ENCODE measurements at regions not wholly inside any gene's neighbourhood (a gene's known extent, or its start where the extent isn't known, plus 50 kb on each side); places are given as distances from the start of the nearest gene placed in this dataset.

DNA sequence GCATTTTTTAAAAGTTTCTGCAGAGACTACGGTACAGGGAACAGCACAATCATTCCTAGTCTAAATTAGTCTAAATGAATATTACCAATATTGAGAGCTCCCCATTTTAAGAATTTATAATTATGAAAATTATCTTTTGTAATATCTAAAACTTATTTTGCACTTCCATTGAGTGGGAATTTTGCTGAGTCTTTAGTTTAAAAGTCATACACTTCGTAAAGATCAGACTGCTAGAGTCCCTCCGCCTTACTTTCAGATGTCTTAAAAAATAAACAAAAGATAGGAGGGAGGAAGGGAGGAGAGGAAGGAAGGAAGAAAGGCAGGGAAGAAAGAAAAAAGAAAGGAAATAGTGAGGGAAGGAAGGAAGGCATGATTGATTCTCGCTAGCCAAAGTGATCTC, 278.2 kb upstream of the PRDM1 start:
- no peak for DNase-seq

DNA sequence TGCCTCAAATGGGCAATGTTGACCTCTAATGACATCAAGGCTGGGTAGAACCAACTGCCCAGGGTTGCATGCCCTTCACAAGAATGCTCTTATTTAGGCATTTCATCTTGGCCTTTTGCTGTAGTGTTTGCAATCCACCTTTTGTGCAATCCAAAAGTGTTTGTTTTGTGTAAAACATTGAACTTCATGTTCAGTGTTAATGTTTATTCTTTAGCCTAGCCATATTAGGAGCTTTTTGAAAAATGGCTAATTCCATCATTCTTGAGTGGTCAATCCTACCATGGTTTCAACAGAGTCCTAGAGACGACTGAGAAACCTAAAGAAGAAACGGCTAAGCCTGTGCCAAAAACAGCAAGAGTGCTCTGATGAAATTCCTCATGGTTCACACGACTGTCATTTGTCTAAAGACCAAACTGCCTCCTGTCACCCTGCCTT, 279.6 kb upstream of the PRDM1 start:
- no peak for DNase-seq

GRCh38 chr6:105805501-105806023, 280.6 kb upstream of the PRDM1 start:
- DNase-seq: no peak

GRCh38 chr6:105804424-105804823, 281.7 kb upstream of the PRDM1 start:
- no peak for DNase-seq

DNA sequence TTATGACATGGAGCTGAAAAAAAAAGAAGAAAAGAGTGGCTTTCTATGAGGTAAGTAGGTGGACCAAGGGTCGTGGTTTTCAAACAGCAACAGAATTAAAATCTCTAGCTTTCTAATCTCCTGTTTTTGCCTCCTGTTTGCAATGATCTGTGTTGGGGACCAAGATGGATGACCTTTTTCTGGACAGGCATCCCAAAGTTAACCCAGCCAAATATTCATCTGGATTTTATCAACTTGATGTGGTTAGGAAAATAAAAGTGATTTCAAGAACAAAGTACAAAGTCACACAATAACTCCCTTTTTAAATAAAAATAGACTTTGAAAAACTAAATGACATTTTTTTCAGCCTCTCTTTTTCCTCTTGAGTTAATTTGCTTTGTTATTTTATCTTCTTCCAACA, 282.1 kb upstream of the PRDM1 start:
- DNase-seq: no peak

- DNase-seq: no peak
Measured at GRCh38 chr6:105803442-105803841, 282.7 kb upstream of the PRDM1 start.

- no peak for DNase-seq
Measured at GRCh38 chr6:105802703-105803102, 283.4 kb upstream of the PRDM1 start.

DNA sequence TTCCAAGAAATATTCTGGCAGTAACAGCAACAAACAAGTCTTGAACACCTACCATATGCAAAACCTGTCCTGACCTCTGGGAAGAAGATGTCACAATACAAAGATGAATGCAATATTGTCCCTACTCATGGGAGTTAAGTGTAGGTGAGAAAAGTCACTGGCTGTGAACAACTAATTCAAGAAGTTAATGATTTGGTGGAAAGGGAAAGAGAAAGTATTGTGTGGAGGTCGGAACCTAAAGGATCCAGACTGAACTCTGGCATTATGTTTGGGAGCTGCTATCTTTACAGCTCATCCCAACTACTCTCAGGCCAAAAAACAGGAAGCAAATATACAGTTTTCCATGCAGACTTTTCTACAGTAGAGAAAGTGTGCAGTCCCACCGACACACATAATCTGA, 285.3 kb upstream of the PRDM1 start:
- no peak for DNase-seq

DNA sequence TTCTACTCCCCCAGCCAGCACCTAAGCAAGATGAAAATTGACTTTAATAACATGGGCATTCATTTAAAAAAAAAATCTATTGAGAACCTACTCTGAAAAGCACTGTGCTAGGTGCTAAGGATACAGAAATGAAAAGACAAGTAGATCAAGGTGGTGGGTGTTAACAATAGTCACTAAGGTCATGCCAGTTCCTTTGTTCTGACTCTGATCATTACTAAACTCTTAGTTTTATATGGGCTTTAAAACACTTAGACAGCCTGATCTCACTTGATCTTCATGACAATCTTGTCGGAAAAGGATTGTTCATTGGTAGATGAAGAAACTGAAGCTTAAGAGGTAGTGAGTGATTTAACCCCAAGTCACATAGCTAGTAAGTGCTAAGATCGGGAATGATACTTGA, 285.7 kb upstream of the PRDM1 start:
- DNase-seq: no peak

DNA sequence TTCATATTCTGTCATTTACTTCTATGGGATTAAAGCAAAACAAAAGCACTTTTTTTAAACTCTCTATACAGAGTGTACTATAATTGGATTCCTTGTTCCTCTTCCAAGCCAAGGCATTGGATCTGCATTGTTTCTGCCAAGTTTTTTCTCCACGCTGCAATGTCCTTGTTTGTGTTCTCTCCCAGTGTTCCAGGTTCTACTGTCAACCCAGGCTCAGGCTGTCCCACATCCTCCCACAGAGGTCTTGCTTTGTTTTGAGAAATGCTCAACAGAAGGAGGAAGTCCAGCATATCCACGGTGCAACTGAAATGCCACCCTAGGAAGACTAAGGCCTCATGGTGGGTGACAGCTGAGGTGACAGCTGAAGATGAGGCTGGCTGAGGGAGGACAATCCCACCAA, 287.1 kb upstream of the PRDM1 start:
- no peak for DNase-seq

DNA sequence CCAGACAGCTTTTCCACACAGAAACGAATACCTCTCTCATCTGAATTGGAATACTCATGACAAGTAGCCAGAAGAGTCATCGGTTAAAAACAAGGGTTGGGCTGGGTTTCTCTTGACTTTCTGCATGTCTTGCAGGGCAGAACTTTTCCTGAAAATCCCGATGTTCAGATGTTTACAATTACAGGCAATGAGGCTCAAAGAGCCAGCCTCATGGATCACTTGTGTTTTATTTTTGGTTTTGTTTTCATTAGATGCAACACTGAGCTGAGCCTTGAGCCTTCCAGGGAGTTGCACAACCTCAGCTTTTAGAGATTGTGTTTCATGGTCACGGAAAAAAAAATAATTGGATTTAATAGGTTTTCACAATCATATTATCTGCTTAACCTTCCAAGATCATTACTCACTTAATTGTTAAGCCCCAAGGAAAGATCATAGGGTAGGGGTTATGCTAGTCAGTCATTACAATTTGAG, 288.1 kb upstream of the PRDM1 start:
- DNase-seq: no peak

GRCh38 chr6:105797286-105797979, 288.7 kb upstream of the PRDM1 start:
- DNase-seq: no peak

DNA sequence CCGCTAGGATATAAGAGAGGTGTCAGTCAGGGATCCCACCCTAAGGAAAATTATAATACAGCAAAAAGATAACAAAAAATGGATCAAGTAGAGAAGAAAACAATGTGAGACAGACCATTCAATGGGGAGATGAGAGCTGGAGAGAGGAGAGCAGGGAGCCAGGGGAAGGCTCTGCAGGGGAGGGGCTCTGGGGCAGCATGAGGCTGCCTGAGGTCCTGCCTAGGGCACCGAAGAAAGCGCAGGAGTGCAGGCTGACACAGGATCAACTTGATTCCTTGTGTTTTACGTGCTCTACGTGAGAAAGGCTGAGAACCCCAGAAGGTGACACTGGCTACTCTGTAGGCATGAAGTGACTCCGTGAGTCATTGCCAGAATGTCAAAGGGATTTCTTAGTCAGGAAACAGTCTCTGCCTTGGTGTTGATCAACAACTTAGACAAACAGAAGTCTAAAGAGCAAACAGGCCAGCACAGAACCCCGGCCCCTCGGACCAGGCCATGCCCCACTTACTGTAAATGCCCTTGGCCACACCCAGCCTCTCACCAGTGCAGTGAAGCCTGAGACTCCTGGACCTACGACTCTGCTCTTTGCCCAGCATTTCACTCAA, 290.1 kb upstream of the PRDM1 start:
- DNase-seq: no peak

DNA sequence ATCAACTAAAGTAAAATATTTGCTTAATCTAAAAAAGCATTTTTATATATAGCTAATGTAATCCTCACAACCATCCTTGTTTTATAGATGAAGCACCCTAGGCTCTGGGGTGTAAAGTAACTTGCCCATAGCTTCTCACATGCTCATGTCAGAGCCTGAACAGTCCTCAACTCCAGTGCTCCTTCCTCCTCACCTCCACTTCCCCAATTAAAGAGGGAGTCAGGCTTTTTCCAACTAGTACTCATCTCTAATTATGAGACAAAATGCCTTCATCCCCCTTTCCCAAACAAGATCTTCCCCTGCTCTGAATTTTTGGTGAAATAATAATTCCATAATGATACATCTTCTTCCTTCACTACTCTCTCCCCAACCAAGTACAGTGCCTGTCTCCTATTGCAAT, 290.8 kb upstream of the PRDM1 start:
- DNase-seq: no peak

GRCh38 chr6:105794870-105795269, 291.3 kb upstream of the PRDM1 start:
- no peak for DNase-seq

DNA sequence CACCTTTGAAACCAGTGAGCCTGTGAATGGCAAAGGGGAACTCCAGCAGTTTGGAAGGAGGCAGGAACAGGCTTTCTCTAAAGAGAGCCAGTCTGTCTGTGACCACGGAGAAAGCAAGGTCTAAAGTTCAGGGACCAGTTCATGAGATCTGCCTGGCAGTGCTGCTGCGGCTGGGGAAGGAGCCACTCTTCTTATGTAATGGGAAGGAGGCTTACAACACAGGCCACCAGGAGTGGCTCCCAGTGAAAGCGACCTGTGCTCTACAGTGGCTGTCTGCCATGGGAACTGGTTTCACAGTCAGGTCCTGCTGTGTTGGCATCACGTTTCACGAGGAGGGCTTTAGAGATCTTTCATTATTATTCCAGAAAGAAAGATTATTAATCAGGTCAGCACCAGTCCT, 291.9 kb upstream of the PRDM1 start:
- DNase-seq: peak; percentile 60

DNA sequence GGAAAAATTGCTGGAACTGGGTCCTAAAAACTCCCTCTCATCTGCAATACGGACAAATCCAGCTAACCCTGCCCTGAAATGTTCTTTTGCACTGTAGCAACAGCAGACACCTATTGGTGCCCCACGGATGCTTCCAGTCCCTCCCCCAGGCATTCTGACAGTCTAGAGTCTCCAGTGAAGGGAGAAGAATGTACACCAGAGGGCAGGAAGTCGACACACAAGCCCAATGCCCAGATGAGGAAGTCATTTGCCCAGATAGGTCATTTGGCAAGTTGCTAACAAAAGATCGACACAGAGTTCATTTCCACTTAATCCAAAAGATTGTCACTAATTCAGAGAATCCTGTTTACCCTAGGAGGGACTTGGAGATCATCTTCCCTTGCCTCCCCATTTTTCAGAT, 293.0 kb upstream of the PRDM1 start:
- DNase-seq: peak; percentile 73

- DNase-seq: peak; percentile 20
Measured at GRCh38 chr6:105791583-105792318, 294.4 kb upstream of the PRDM1 start.

- no peak for DNase-seq
Measured at GRCh38 chr6:105791179-105791578, 295.0 kb upstream of the PRDM1 start.

DNA sequence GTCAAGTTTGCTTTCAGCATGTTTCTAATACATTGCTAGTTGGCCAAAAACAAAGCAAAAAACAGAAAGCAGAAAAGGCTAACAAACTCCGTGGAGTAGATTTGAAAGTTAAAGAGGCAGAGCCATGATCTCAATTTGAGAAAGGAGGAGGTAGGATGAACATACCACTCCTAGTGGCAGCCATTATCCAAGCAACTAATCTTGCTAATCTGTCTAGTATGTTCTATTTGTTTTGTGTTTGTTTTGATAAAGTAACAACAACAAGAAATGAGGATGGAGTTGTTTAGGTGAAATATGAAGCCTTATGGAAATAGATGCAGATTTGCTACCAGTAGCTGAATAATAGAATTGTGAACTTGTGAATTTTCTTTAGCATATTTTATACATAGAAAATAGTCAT, 295.5 kb upstream of the PRDM1 start:
- peak; percentile 15 for DNase-seq

DNA sequence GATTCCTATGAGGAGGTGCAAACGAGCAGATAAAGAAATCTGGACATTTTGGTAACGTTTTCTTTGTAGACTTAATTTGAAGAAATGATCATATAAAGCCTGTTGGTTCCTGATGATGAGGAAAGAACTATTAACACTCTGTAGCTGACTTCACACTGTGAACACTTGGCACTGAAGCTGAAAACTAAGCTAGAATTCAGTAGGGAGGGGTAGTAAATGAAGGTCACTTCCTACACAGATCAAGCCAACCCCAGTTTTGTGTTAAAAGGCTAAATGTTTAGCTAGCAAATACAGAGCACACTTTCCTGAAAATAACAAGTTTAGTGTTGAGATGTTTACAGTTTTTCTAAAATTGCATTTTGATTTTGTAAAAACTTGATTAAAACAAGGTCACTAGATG, 296.2 kb upstream of the PRDM1 start:
- DNase-seq: no peak

GRCh38 chr6:105787747-105788146, 298.4 kb upstream of the PRDM1 start:
- DNase-seq: no peak

- DNase-seq: no peak
Measured at GRCh38 chr6:105786890-105787655, 299.1 kb upstream of the PRDM1 start.

Measured in RPMI8226 (cell line).